PFSK-1 (cell line): ENCODE measurements at regions not wholly inside any gene's neighbourhood (a gene's known extent, or its start where the extent isn't known, plus 50 kb on each side); places are given as distances from the start of the nearest gene placed in this dataset.

ENCODE experiments used
- FOXP2 ChIP-seq: optimal IDR thresholded peaks from 2 replicates; pipeline ENCODE3; 2011; ENCODE audit warnings: borderline replicate concordance, control low read depth, inconsistent platforms; ENCODE audit not compliant: insufficient read depth; ENCODE audit errors: extremely low read length, extremely low read depth
- POLR2AphosphoS5 ChIP-seq: IDR thresholded peaks from 2 replicates; pipeline ENCODE4 v1.6.1; 2012; ENCODE audit warnings: low read depth, mild to moderate bottlenecking, control low read depth, low read length, moderate library complexity
- SIN3A ChIP-seq: IDR thresholded peaks from 2 replicates; pipeline ENCODE4 v1.6.1; 2012; ENCODE audit warnings: mild to moderate bottlenecking, low read length, moderate library complexity, borderline replicate concordance; ENCODE audit not compliant: insufficient read depth
- TAF1 ChIP-seq: IDR thresholded peaks from 2 replicates; pipeline ENCODE4 v1.6.1; 2012; ENCODE audit warnings: low read length, control low read depth, borderline replicate concordance; ENCODE audit not compliant: insufficient read depth
- TF ChIP-seq, protein P1 (sequence below), 2 experiments: IDR thresholded peaks; 2 replicates each; pipeline versions ENCODE4 v1.6.1 to v1.8.0; 2011 to 2012; ENCODE audit warnings: low read depth in 2 of 2, low read length in 2 of 2, control low read depth in 1 of 2, inconsistent platforms in 1 of 2, mild to moderate bottlenecking in 1 of 2, moderate library complexity in 1 of 2; ENCODE audit not compliant: insufficient read depth in 1 of 2

DNA sequence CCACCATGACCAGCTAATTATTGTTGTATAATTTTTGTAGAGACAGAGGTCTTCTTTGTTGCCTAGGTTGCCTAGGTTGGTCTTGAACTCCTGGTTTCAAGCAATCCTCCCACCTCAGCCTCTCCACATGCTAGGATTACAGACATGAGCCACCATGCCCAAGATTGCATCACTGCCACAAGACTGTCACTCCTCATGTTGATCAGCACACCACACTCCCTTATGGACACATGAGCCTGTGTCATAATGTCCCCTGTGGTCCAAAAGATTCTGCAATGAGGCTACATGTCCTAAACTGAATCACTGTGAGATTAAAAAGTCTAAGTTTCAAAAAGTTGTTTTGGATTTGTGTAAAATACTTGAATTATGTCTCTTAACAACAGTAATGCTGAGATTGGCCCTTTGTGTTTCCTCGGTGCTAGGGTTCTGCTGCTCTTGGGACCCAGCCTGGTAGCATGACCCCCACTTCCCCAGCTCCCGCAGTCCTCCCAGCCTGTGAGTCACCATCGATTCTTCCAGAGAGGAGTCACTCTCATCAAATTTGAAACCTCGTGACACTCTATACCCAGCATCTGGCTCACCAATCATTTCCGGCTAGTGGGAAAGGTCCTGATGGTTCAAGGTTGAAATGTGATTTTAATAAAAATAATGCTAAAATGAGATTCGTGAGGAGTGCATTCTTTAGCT is 890.9 kb downstream of the VRK1 start:
- TF ChIP-seq SIN3A, result no peak
- TF ChIP-seq TAF1, result no peak
- no peak for TF ChIP-seq POLR2AphosphoS5
- TF ChIP-seq FOXP2, result no peak
- TF ChIP-seq, protein P1, sequence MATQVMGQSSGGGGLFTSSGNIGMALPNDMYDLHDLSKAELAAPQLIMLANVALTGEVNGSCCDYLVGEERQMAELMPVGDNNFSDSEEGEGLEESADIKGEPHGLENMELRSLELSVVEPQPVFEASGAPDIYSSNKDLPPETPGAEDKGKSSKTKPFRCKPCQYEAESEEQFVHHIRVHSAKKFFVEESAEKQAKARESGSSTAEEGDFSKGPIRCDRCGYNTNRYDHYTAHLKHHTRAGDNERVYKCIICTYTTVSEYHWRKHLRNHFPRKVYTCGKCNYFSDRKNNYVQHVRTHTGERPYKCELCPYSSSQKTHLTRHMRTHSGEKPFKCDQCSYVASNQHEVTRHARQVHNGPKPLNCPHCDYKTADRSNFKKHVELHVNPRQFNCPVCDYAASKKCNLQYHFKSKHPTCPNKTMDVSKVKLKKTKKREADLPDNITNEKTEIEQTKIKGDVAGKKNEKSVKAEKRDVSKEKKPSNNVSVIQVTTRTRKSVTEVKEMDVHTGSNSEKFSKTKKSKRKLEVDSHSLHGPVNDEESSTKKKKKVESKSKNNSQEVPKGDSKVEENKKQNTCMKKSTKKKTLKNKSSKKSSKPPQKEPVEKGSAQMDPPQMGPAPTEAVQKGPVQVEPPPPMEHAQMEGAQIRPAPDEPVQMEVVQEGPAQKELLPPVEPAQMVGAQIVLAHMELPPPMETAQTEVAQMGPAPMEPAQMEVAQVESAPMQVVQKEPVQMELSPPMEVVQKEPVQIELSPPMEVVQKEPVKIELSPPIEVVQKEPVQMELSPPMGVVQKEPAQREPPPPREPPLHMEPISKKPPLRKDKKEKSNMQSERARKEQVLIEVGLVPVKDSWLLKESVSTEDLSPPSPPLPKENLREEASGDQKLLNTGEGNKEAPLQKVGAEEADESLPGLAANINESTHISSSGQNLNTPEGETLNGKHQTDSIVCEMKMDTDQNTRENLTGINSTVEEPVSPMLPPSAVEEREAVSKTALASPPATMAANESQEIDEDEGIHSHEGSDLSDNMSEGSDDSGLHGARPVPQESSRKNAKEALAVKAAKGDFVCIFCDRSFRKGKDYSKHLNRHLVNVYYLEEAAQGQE (IDR thresholded peaks at IDR 0.05; ENCODE audit: insufficient read depth in 1 of 2, low read depth in 2 of 2, low read length in 2 of 2), result no peak

DNA sequence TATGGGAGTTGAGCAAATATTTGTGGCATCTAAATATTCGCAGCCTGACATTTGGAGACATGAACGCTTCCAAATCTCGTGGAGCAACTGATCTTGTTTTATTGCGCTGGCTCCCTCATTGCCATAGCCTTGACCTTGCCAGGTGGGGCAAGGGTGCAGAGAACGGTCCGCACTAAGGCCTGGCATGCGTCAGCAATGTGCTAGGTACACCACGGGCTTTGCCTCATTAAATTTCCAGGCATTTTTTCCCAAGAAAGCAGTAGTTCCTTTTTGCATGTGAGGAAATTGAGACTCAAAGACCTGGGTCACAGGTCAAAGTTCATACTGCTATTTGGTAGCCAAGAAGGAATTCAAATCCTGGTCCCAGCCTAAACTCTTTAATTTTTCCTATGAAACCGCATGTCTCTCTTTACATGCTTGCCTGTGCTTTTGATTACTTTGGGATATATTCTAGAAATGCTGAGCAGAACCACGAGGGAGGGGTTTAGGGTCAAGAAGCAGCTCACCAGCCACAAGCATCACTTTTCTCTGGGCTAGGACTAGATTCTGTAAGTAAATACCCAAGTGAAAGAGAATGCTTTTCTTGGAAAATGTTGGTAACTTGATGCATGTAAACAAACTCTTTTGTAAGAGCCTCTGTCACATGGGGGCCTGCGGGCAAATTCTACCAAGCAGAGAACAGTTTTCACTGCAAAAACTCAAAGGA is 891.6 kb downstream of the VRK1 start:
- TF ChIP-seq SIN3A (no peak), TAF1 (no peak), POLR2AphosphoS5 (no peak), FOXP2 (no peak)
- TF ChIP-seq, protein P1 (IDR thresholded peaks at IDR 0.05; ENCODE audit: insufficient read depth in 1 of 2, low read depth in 2 of 2, low read length in 2 of 2), result no peak

DNA sequence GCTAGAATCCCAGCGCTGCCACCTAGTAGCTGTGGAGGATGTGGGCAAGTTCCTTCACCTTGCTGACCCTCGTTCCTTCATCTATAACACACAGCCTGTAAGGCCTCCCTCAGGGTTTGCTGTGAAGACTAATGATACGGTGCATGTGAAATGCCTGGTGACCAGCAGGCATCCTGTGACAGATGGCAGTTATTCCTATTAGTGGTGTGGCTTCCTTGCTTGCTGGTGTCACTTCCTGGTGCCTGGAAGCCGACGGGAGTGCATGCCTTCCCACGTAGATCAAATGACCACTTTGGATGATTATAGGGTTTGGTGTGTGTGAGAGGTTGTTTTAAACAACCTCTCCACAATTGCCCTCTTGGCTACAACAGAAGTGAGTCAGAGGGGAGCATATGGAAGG is 894.9 kb downstream of the VRK1 start:
- TF ChIP-seq POLR2AphosphoS5, result no peak
- TF ChIP-seq, protein P1 (IDR thresholded peaks at IDR 0.05; ENCODE audit: insufficient read depth in 1 of 2, low read depth in 2 of 2, low read length in 2 of 2), result no peak
- no peak for TF ChIP-seq FOXP2
- no peak for TF ChIP-seq SIN3A
- TF ChIP-seq TAF1, result no peak

DNA sequence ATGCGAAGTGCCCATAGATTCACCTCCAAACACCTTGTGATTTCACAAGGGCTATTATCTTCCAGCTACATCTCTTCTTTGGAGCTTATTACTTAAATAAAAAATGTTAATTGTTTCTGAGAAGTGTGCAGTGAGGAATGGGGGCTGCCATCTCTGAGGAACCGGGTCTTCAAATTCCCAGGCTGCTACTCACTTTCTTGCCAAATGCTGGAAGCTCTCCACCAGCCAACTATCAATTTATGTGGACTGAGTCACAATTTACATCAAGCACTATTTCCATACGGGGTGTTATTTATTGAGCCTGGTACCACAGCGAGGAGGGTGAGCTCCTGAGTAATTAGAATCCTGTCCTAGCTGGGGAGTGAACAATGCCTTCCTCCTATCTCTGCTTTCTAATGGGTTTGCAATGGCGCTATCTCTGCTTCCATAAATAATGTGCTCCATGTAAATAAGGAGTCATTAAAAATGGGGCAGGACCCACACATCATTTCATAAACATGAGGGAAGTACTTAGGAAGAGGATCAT is 898.3 kb downstream of the VRK1 start:
- TF ChIP-seq FOXP2 (no peak), TAF1 (no peak), POLR2AphosphoS5 (no peak), SIN3A (no peak)
- TF ChIP-seq, protein P1 (IDR thresholded peaks at IDR 0.05; ENCODE audit: insufficient read depth in 1 of 2, low read depth in 2 of 2, low read length in 2 of 2), result no peak
